H1 (cell line): ENCODE measurements at regions not wholly inside any gene's neighbourhood (a gene's known extent, or its start where the extent isn't known, plus 50 kb on each side); places are given as distances from the start of the nearest gene placed in this dataset.
A peak's percentile ranks its signal among the peaks of the same experiment; 100 is the strongest.

Experiments
- CTCF ChIA-PET: fragments of 300-600 bp; sonication (Branson Sonifier 250); formaldehyde crosslinking; loops from one replicate; lab custom pipeline; 2021; ENCODE audit not compliant: partially characterized antibody; lab: Charles Lee
- POLR2A ChIA-PET: fragments of 300-600 bp; sonication (Branson Sonifier 250); formaldehyde crosslinking; loops from one replicate; lab custom pipeline; 2021; ENCODE audit warnings: inconsistent platforms; ENCODE audit not compliant: partially characterized antibody; lab: Charles Lee
- DNase-seq, 2 experiments: peaks; one replicate each; pipeline versions ENCODE4 v3.0.0 to v3.0.0-alpha.2; 2010 to 2022; ENCODE audit warnings: low spot score in 2 of 2, low read depth in 1 of 2, mixed read lengths in 1 of 2
- FAIRE-seq: peaks from 2 replicates; lab custom pipeline; 2011; peaks lifted over from hg19 to GRCh38; lab: Jason Lieb, UNC
- H2AFZ ChIP-seq: 2 replicates; pipeline ENCODE4 v1.8.1; 2012; ENCODE audit warnings: low read length, inconsistent platforms
- H2AK5ac ChIP-seq: 2 replicates; pipeline ENCODE4 v1.6.1; 2013; ENCODE audit warnings: low read depth, low read length
- H2BK120ac ChIP-seq: replicated peaks from 2 replicates; pipeline ENCODE3; 2013; ENCODE audit warnings: low read depth, low read length, inconsistent platforms
- H2BK12ac ChIP-seq: 2 replicates; pipeline ENCODE4 v1.6.1; 2013; ENCODE audit warnings: low read depth, low read length
- H2BK15ac ChIP-seq: 2 replicates; pipeline ENCODE4 v1.6.1; 2013; ENCODE audit warnings: low read length
- H2BK20ac ChIP-seq: 2 replicates; pipeline ENCODE4 v1.6.1; 2013; ENCODE audit warnings: low read length
- H2BK5ac ChIP-seq: 2 replicates; pipeline ENCODE4 v1.6.1; 2013; ENCODE audit warnings: low read depth, low read length
- H3K14ac ChIP-seq: 2 replicates; pipeline ENCODE4 v1.6.1; 2013; ENCODE audit warnings: inconsistent platforms; ENCODE audit not compliant: insufficient read length
- H3K18ac ChIP-seq: 2 replicates; pipeline ENCODE4 v1.6.1; 2013; ENCODE audit warnings: low read length; ENCODE audit errors: extremely low read depth
- H3K23ac ChIP-seq: 2 replicates; pipeline ENCODE4 v1.6.1; 2013; ENCODE audit warnings: inconsistent platforms; ENCODE audit not compliant: insufficient read length
- H3K23me2 ChIP-seq: 2 replicates; pipeline ENCODE4 v1.6.1; 2013; ENCODE audit warnings: low read depth, low read length
- H3K27ac ChIP-seq: 2 replicates; pipeline ENCODE4 v1.6.1; 2011; ENCODE audit warnings: low read depth, low read length, inconsistent platforms
- H3K27me3 ChIP-seq, 4 experiments: replicated peaks in 1 of 4; 1 replicate in 1 of 4; 2 replicates in 3 of 4; pipeline versions ENCODE4 v1.6.1 to v1.8.1; 2011 to 2013; ENCODE audit warnings: low read length in 3 of 4, mild to moderate bottlenecking in 3 of 4, inconsistent platforms in 2 of 4, mixed read lengths in 2 of 4, moderate library complexity in 1 of 4; ENCODE audit not compliant: control insufficient read depth in 3 of 4, insufficient read depth in 3 of 4; ENCODE audit errors: extremely low read depth in 1 of 4
- H3K36me3 ChIP-seq, 4 experiments: 2 replicates each; pipeline versions ENCODE4 v1.6.1 to v1.8.1; 2011 to 2013; ENCODE audit warnings: mild to moderate bottlenecking in 4 of 4, low read length in 3 of 4, moderate library complexity in 2 of 4, control low read depth in 1 of 4, inconsistent platforms in 1 of 4; ENCODE audit not compliant: insufficient read depth in 4 of 4, control insufficient read depth in 2 of 4
- H3K4ac ChIP-seq: replicated peaks from 2 replicates; pipeline ENCODE3; 2013; ENCODE audit warnings: low read length, low read depth, mixed read lengths, inconsistent platforms; ENCODE audit not compliant: insufficient read length
- H3K4me1 ChIP-seq, 4 experiments: replicated peaks in 1 of 4; 1 replicate in 1 of 4; 2 replicates in 3 of 4; pipeline versions ENCODE4 v1.6.1 to v1.8.1; 2011 to 2013; ENCODE audit warnings: low read length in 3 of 4, inconsistent platforms in 2 of 4, mixed read lengths in 1 of 4; ENCODE audit not compliant: insufficient read depth in 4 of 4, control insufficient read depth in 3 of 4
- H3K4me2 ChIP-seq, 2 experiments: 2 replicates each; pipeline versions ENCODE4 v1.6.1 to v1.8.1; 2011 to 2013; ENCODE audit warnings: low read depth in 2 of 2, low read length in 2 of 2, control low read depth in 1 of 2, inconsistent platforms in 1 of 2, mild to moderate bottlenecking in 1 of 2; ENCODE audit not compliant: insufficient read depth in 1 of 2
- H3K4me3 ChIP-seq, 4 experiments: fragments of 200-600, 300-600 bp in 1 of 4; sonication (generic), shearing (Covaris generic), sonication (Bioruptor Twin) in 1 of 4; 2 replicates each; pipeline versions ENCODE4 v1.5.1 to v1.8.1; 2011 to 2016; ENCODE audit warnings: low read length in 4 of 4, low read depth in 3 of 4, control low read depth in 2 of 4, inconsistent platforms in 2 of 4, mild to moderate bottlenecking in 2 of 4, mixed read lengths in 1 of 4, moderate library complexity in 1 of 4; ENCODE audit not compliant: insufficient read depth in 2 of 4; ENCODE audit errors: extremely low read depth in 1 of 4
- H3K56ac ChIP-seq: replicated peaks from 2 replicates; pipeline ENCODE3; 2013; ENCODE audit warnings: low read depth, mild to moderate bottlenecking, mixed read lengths, low read length, inconsistent platforms; ENCODE audit not compliant: insufficient read length
- H3K79me1 ChIP-seq: 2 replicates; pipeline ENCODE4 v1.6.1; 2013; ENCODE audit warnings: low read depth, low read length, control low read depth
- H3K79me2 ChIP-seq, 2 experiments: 2 replicates each; pipeline versions ENCODE4 v1.6.1 to v1.8.1; 2012 to 2013; ENCODE audit warnings: low read length in 2 of 2, mild to moderate bottlenecking in 2 of 2, inconsistent platforms in 1 of 2; ENCODE audit not compliant: insufficient read depth in 2 of 2, control insufficient read depth in 1 of 2
- H3K9ac ChIP-seq, 4 experiments: replicated peaks in 1 of 4; 1 replicate in 1 of 4; 2 replicates in 3 of 4; pipeline versions ENCODE4 v1.6.1 to v1.8.1; 2011 to 2013; ENCODE audit warnings: low read depth in 3 of 4, low read length in 3 of 4, control low read depth in 2 of 4, mild to moderate bottlenecking in 2 of 4, moderate library complexity in 2 of 4, inconsistent platforms in 1 of 4; ENCODE audit errors: extremely low read depth in 1 of 4
- H3K9me3 ChIP-seq, 2 experiments: 2 replicates each; pipeline versions ENCODE4 v1.6.1 to v1.8.1; 2012 to 2013; ENCODE audit warnings: mild to moderate bottlenecking in 2 of 2, moderate library complexity in 2 of 2, control low read depth in 1 of 2, inconsistent platforms in 1 of 2, low read depth in 1 of 2, low read length in 1 of 2, mixed read lengths in 1 of 2; ENCODE audit not compliant: insufficient read depth in 2 of 2
- H4K20me1 ChIP-seq, 2 experiments: replicated peaks in 1 of 2; 2 replicates each; pipeline versions ENCODE3 to v1.8.1; 2011 to 2013; ENCODE audit warnings: inconsistent platforms in 2 of 2, low read length in 2 of 2, mild to moderate bottlenecking in 1 of 2; ENCODE audit not compliant: insufficient read depth in 2 of 2, control insufficient read depth in 1 of 2
- H4K5ac ChIP-seq: 2 replicates; pipeline ENCODE4 v1.6.1; 2013; ENCODE audit warnings: low read length, low read depth, mixed read lengths, inconsistent platforms; ENCODE audit not compliant: insufficient read length
- H4K8ac ChIP-seq: 2 replicates; pipeline ENCODE4 v1.8.0; 2013; ENCODE audit warnings: mild to moderate bottlenecking, moderate library complexity, low read length, inconsistent platforms; ENCODE audit not compliant: insufficient read depth; ENCODE audit errors: extremely low read depth
- H4K91ac ChIP-seq: replicated peaks from 2 replicates; pipeline ENCODE3; 2013; ENCODE audit warnings: low read length, mixed read lengths, inconsistent platforms; ENCODE audit not compliant: insufficient read length
- CBX5 ChIP-seq: fragments of 300-800, 300-1000 bp; sonication (generic); IDR thresholded peaks from 2 replicates; pipeline ENCODE4 v1.7.1; 2016; ENCODE audit warnings: antibody characterized with exemption, low read length, low read depth
- POLR2AphosphoS5 ChIP-seq: IDR thresholded peaks from 2 replicates; pipeline ENCODE4 v1.6.1; 2011; ENCODE audit warnings: low read depth, low read length
- YY1 ChIP-seq: IDR thresholded peaks from 2 replicates; pipeline ENCODE4 v1.6.1; 2011; ENCODE audit warnings: low read depth, mild to moderate bottlenecking, low read length
- WGBS, 2 experiments: shearing (Covaris generic) in 1 of 2; methylation state at CpG; one replicate each; pipeline versions ENCODE4 v1.1.6 to v1.1.7; 2013 to 2015; ENCODE audit warnings: low lambda C conversion rate in 2 of 2, mixed read lengths in 2 of 2, inconsistent platforms in 1 of 2, low coverage in 1 of 2, missing lambda C conversion rate in 1 of 2; ENCODE audit not compliant: insufficient replicate concordance in 2 of 2, insufficient coverage in 1 of 2, insufficient read length in 1 of 2; ENCODE audit errors: extremely low coverage in 1 of 2, missing lambda C conversion rate in 1 of 2; 5-methylcytosine and 5-hydroxymethylcytosine counted together
- TF ChIP-seq, protein P1 (sequence below): IDR thresholded peaks from 2 replicates; pipeline ENCODE4 v1.6.1; 2012; ENCODE audit warnings: inconsistent platforms

DNA sequence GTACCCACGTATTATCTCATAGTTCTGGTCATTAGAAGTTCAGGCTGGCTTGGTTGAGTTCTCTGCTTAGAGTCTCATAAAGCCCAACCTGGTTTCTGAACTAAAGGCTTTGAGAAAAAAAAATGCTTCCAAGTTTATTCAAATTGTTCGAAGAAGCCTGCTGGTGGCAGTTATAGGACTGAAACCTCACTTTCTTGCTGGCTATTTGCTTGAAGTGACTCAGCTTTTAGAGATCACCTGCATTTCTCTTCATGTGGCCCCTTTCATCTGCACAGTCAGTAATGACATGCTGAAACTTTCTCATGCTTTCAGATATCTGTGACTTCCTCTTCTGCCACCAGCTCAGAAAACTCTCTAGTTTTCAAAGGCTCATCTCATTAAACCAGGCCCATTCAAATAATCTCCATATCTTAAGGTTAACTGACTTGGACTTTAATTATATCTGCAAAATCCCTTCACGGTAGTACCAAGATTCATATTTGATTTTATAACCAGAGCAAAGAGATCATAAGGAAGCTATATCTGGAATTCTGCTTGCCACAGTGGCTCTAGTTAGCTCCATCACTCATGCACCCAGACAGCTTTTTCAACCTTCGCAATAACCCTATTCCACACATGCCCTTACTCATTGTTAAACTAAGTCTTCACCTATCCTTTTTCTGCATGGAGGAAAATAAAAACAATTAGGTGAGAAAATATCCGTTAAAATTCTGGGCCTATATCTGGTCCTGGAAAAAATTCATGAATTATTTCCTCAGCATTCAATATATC lies 433.8 kb upstream of the CBLB start:
- 82% methylated on average over 5 of the region's 5 CpGs; no CpG with 5 or more reads in 1 of the 2 experiments for WGBS, 2 experiments
- POLR2A ChIA-PET = no interaction called here

More for the DNA sequence above, 433.8 kb upstream of the CBLB start:
- Histone ChIP-seq H3K36me3 (no peaks in the 10 kb centered on the region), H2BK120ac (no peak overlapping the region), H3K23ac (no peak overlapping the region), H2BK20ac (no peak overlapping the region), H3K4me1 (peaks cover 0 to 2% (median 0%) of the 10 kb centered on the region in 4 experiments; a peak in 1 of 7 replicates), H4K20me1 (no peaks in the 10 kb centered on the region), H4K8ac (no peak overlapping the region), H2AFZ (peak overlapping the region; percentile 28; the same call in 1 of the 2 replicates), H3K79me1 (no peaks in the 10 kb centered on the region), H3K9me3 (no peaks in the 10 kb centered on the region), H3K4me2 (no peak overlapping the region), H3K27ac (no peak overlapping the region), H2BK5ac (no peak overlapping the region), H3K18ac (no peak overlapping the region), H4K5ac (no peak overlapping the region), H3K56ac (no peak overlapping the region), H3K27me3 (no peaks in the 10 kb centered on the region), H3K4ac (no peak overlapping the region), H3K4me3 (no peak overlapping the region), H2BK12ac (no peak overlapping the region), H3K9ac (no peak overlapping the region), H3K14ac (no peak overlapping the region), H3K79me2 (no peaks in the 10 kb centered on the region), H2BK15ac (no peak overlapping the region), H4K91ac (no peak overlapping the region), H3K23me2 (no peaks in the 10 kb centered on the region), H2AK5ac (no peak overlapping the region)
- FAIRE-seq = no peak
- TF ChIP-seq YY1 = no peak
- TF ChIP-seq POLR2AphosphoS5 = no peak
- no peak for TF ChIP-seq CBX5
- TF ChIP-seq, protein P1, sequence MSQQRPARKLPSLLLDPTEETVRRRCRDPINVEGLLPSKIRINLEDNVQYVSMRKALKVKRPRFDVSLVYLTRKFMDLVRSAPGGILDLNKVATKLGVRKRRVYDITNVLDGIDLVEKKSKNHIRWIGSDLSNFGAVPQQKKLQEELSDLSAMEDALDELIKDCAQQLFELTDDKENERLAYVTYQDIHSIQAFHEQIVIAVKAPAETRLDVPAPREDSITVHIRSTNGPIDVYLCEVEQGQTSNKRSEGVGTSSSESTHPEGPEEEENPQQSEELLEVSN = no peak
- DNase-seq = no peak
- CTCF ChIA-PET = interaction anchor here (0.7 kb wide), 1 partner anchor 93 kb away, joined by 4 read pairs; no protein-coding TSS in a partner anchor
